ENCODE measurements at regions not wholly inside any gene's neighbourhood (a gene's known extent, or its start where the extent isn't known, plus 50 kb on each side); places are given as distances from the start of the nearest gene placed in this dataset.

- H3K27ac ChIP-seq (ENCODE audit: low read depth, low read length), result no peak overlapping the region
- H3K27me3 ChIP-seq (ENCODE audit: control insufficient read depth in 5 of 5, insufficient read depth in 4 of 5, low read length in 5 of 5), result no peaks in the 10 kb centered on the region
- no peaks in the 10 kb centered on the region for H3K9me3 ChIP-seq (ENCODE audit: control insufficient read depth in 5 of 5, low read length in 5 of 5)
- no peak overlapping the region for H3K9ac ChIP-seq (ENCODE audit: low read length in 5 of 5)
- H3K36me3 ChIP-seq (ENCODE audit: control insufficient read depth in 5 of 5, insufficient read depth in 5 of 5, low read length in 5 of 5), result no peaks in the 10 kb centered on the region
- H3K4me3 ChIP-seq (ENCODE audit: low read depth in 1 of 5, low read length in 5 of 5), result no peak overlapping the region
- H3K4me1 ChIP-seq (ENCODE audit: control insufficient read depth in 5 of 5, insufficient read depth in 5 of 5, low read length in 5 of 5), result peaks cover 0 to 12% (median 7%) of the 10 kb centered on the region in 5 donors
These were observed 380.8 kb upstream of the ACVR2A start for GRCh38 chr2:147463881-147464520.

- no peak overlapping the region for H3K9ac ChIP-seq (ENCODE audit: low read length in 5 of 5)
- peak overlapping the region; percentile 38 for H3K27ac ChIP-seq (ENCODE audit: low read depth, low read length)
- no peaks in the 10 kb centered on the region for H3K9me3 ChIP-seq (ENCODE audit: control insufficient read depth in 5 of 5, low read length in 5 of 5)
- no peak overlapping the region for H3K4me3 ChIP-seq (ENCODE audit: low read depth in 1 of 5, low read length in 5 of 5)
- H3K27me3 ChIP-seq (ENCODE audit: control insufficient read depth in 5 of 5, insufficient read depth in 4 of 5, low read length in 5 of 5), result no peaks in the 10 kb centered on the region
- H3K36me3 ChIP-seq (ENCODE audit: control insufficient read depth in 5 of 5, insufficient read depth in 5 of 5, low read length in 5 of 5), result no peaks in the 10 kb centered on the region
- peaks cover 6 to 17% (median 12%) of the 10 kb centered on the region in 5 donors for H3K4me1 ChIP-seq (ENCODE audit: control insufficient read depth in 5 of 5, insufficient read depth in 5 of 5, low read length in 5 of 5)
These were observed 384.7 kb upstream of the ACVR2A start for GRCh38 chr2:147460155-147460554.

- Histone ChIP-seq H3K9me3 (ENCODE audit: control insufficient read depth in 5 of 5, low read length in 5 of 5) (no peaks in the 10 kb centered on the region), H3K27ac (ENCODE audit: low read depth, low read length) (no peak overlapping the region), H3K4me3 (ENCODE audit: low read depth in 1 of 5, low read length in 5 of 5) (no peak overlapping the region), H3K9ac (ENCODE audit: low read length in 5 of 5) (no peak overlapping the region), H3K4me1 (ENCODE audit: control insufficient read depth in 5 of 5, insufficient read depth in 5 of 5, low read length in 5 of 5) (peaks cover 6 to 20% (median 12%) of the 10 kb centered on the region in 5 donors), H3K27me3 (ENCODE audit: control insufficient read depth in 5 of 5, insufficient read depth in 4 of 5, low read length in 5 of 5) (no peaks in the 10 kb centered on the region), H3K36me3 (ENCODE audit: control insufficient read depth in 5 of 5, insufficient read depth in 5 of 5, low read length in 5 of 5) (no peaks in the 10 kb centered on the region)
These were observed 388.1 kb upstream of the ACVR2A start for GRCh38 chr2:147456779-147457178.

GRCh38 chr2:147451902-147452515, 392.8 kb upstream of the ACVR2A start:
- Histone ChIP-seq H3K36me3 (ENCODE audit: control insufficient read depth in 5 of 5, insufficient read depth in 5 of 5, low read length in 5 of 5) (no peaks in the 10 kb centered on the region), H3K27me3 (ENCODE audit: control insufficient read depth in 5 of 5, insufficient read depth in 4 of 5, low read length in 5 of 5) (no peaks in the 10 kb centered on the region), H3K27ac (ENCODE audit: low read depth, low read length) (no peak overlapping the region), H3K4me3 (ENCODE audit: low read depth in 1 of 5, low read length in 5 of 5) (no peak overlapping the region), H3K4me1 (ENCODE audit: control insufficient read depth in 5 of 5, insufficient read depth in 5 of 5, low read length in 5 of 5) (peaks cover 2 to 23% (median 18%) of the 10 kb centered on the region in 5 donors), H3K9me3 (ENCODE audit: control insufficient read depth in 5 of 5, low read length in 5 of 5) (no peaks in the 10 kb centered on the region), H3K9ac (ENCODE audit: low read length in 5 of 5) (no peak overlapping the region)

GRCh38 chr2:147450661-147451510, 393.9 kb upstream of the ACVR2A start:
- Histone ChIP-seq H3K9ac (ENCODE audit: low read length in 5 of 5) (peak overlapping the region in 1 of 5 donors; percentile 24), H3K27me3 (ENCODE audit: control insufficient read depth in 5 of 5, insufficient read depth in 4 of 5, low read length in 5 of 5) (no peaks in the 10 kb centered on the region), H3K27ac (ENCODE audit: low read depth, low read length) (no peak overlapping the region), H3K4me3 (ENCODE audit: low read depth in 1 of 5, low read length in 5 of 5) (peak overlapping the region in 1 of 5 donors; percentile 9), H3K4me1 (ENCODE audit: control insufficient read depth in 5 of 5, insufficient read depth in 5 of 5, low read length in 5 of 5) (peaks cover 2 to 18% (median 12%) of the 10 kb centered on the region in 5 donors), H3K9me3 (ENCODE audit: control insufficient read depth in 5 of 5, low read length in 5 of 5) (no peaks in the 10 kb centered on the region), H3K36me3 (ENCODE audit: control insufficient read depth in 5 of 5, insufficient read depth in 5 of 5, low read length in 5 of 5) (no peaks in the 10 kb centered on the region)

GRCh38 chr2:147449323-147449991, 395.4 kb upstream of the ACVR2A start:
- Histone ChIP-seq H3K4me3 (ENCODE audit: low read depth in 1 of 5, low read length in 5 of 5) (no peak overlapping the region), H3K4me1 (ENCODE audit: control insufficient read depth in 5 of 5, insufficient read depth in 5 of 5, low read length in 5 of 5) (peaks cover 2 to 12% (median 9%) of the 10 kb centered on the region in 5 donors), H3K9ac (ENCODE audit: low read length in 5 of 5) (no peak overlapping the region), H3K27ac (ENCODE audit: low read depth, low read length) (no peak overlapping the region), H3K36me3 (ENCODE audit: control insufficient read depth in 5 of 5, insufficient read depth in 5 of 5, low read length in 5 of 5) (no peaks in the 10 kb centered on the region), H3K27me3 (ENCODE audit: control insufficient read depth in 5 of 5, insufficient read depth in 4 of 5, low read length in 5 of 5) (no peaks in the 10 kb centered on the region), H3K9me3 (ENCODE audit: control insufficient read depth in 5 of 5, low read length in 5 of 5) (no peaks in the 10 kb centered on the region)

GRCh38 chr2:147442816-147443215, 402.0 kb upstream of the ACVR2A start:
- Histone ChIP-seq H3K4me3 (ENCODE audit: low read depth in 1 of 5, low read length in 5 of 5) (no peak overlapping the region), H3K36me3 (ENCODE audit: control insufficient read depth in 5 of 5, insufficient read depth in 5 of 5, low read length in 5 of 5) (no peaks in the 10 kb centered on the region), H3K9ac (ENCODE audit: low read length in 5 of 5) (no peak overlapping the region), H3K9me3 (ENCODE audit: control insufficient read depth in 5 of 5, low read length in 5 of 5) (no peaks in the 10 kb centered on the region), H3K27ac (ENCODE audit: low read depth, low read length) (no peak overlapping the region), H3K4me1 (ENCODE audit: control insufficient read depth in 5 of 5, insufficient read depth in 5 of 5, low read length in 5 of 5) (no peaks in the 10 kb centered on the region), H3K27me3 (ENCODE audit: control insufficient read depth in 5 of 5, insufficient read depth in 4 of 5, low read length in 5 of 5) (no peaks in the 10 kb centered on the region)

GRCh38 chr2:147441182-147441581, 403.6 kb upstream of the ACVR2A start:
- no peak overlapping the region for H3K27ac ChIP-seq (ENCODE audit: low read depth, low read length)

GRCh38 chr2:147440734-147441133, 404.1 kb upstream of the ACVR2A start:
- H3K27ac ChIP-seq (ENCODE audit: low read depth, low read length), result no peak overlapping the region
- no peaks in the 10 kb centered on the region for H3K4me1 ChIP-seq (ENCODE audit: control insufficient read depth in 5 of 5, insufficient read depth in 5 of 5, low read length in 5 of 5)
- H3K9ac ChIP-seq (ENCODE audit: low read length in 5 of 5), result no peak overlapping the region

More at GRCh38 chr2:147441182-147441581, 403.6 kb upstream of the ACVR2A start:
- no peaks in the 10 kb centered on the region for H3K36me3 ChIP-seq (ENCODE audit: control insufficient read depth in 5 of 5, insufficient read depth in 5 of 5, low read length in 5 of 5)
- H3K4me1 ChIP-seq (ENCODE audit: control insufficient read depth in 5 of 5, insufficient read depth in 5 of 5, low read length in 5 of 5), result no peaks in the 10 kb centered on the region
- no peak overlapping the region for H3K9ac ChIP-seq (ENCODE audit: low read length in 5 of 5)
- H3K27me3 ChIP-seq (ENCODE audit: control insufficient read depth in 5 of 5, insufficient read depth in 4 of 5, low read length in 5 of 5), result no peaks in the 10 kb centered on the region
- H3K4me3 ChIP-seq (ENCODE audit: low read depth in 1 of 5, low read length in 5 of 5), result no peak overlapping the region
- no peaks in the 10 kb centered on the region for H3K9me3 ChIP-seq (ENCODE audit: control insufficient read depth in 5 of 5, low read length in 5 of 5)

More at GRCh38 chr2:147440734-147441133, 404.1 kb upstream of the ACVR2A start:
- no peaks in the 10 kb centered on the region for H3K36me3 ChIP-seq (ENCODE audit: control insufficient read depth in 5 of 5, insufficient read depth in 5 of 5, low read length in 5 of 5)
- no peaks in the 10 kb centered on the region for H3K27me3 ChIP-seq (ENCODE audit: control insufficient read depth in 5 of 5, insufficient read depth in 4 of 5, low read length in 5 of 5)
- no peaks in the 10 kb centered on the region for H3K9me3 ChIP-seq (ENCODE audit: control insufficient read depth in 5 of 5, low read length in 5 of 5)
- no peak overlapping the region for H3K4me3 ChIP-seq (ENCODE audit: low read depth in 1 of 5, low read length in 5 of 5)
